ENCODE measurements at regions not wholly inside any gene's neighbourhood (a gene's known extent, or its start where the extent isn't known, plus 50 kb on each side); places are given as distances from the start of the nearest gene placed in this dataset.

GRCh38 chr2:2876331-2877221 is 501.0 kb downstream of the EIPR1 start:
- TF ChIP-seq TEAD4 (IDR thresholded peaks at IDR 0.05; ENCODE audit: borderline replicate concordance, insufficient read depth) (no peak), CTCF (IDR thresholded peaks at IDR 0.05) (no peak), TCF12 (IDR thresholded peaks at IDR 0.05) (no peak)
- TF ChIP-seq, protein P1, sequence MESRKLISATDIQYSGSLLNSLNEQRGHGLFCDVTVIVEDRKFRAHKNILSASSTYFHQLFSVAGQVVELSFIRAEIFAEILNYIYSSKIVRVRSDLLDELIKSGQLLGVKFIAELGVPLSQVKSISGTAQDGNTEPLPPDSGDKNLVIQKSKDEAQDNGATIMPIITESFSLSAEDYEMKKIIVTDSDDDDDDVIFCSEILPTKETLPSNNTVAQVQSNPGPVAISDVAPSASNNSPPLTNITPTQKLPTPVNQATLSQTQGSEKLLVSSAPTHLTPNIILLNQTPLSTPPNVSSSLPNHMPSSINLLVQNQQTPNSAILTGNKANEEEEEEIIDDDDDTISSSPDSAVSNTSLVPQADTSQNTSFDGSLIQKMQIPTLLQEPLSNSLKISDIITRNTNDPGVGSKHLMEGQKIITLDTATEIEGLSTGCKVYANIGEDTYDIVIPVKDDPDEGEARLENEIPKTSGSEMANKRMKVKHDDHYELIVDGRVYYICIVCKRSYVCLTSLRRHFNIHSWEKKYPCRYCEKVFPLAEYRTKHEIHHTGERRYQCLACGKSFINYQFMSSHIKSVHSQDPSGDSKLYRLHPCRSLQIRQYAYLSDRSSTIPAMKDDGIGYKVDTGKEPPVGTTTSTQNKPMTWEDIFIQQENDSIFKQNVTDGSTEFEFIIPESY (IDR thresholded peaks at IDR 0.05; ENCODE audit: borderline replicate concordance, low read depth), result no peak
